WTC11 (cell line): ENCODE measurements at regions not wholly inside any gene's neighbourhood (a gene's known extent, or its start where the extent isn't known, plus 50 kb on each side); places are given as distances from the start of the nearest gene placed in this dataset.

ENCODE experiments used
- ATAC-seq: fragments of 200-7000 bp; cut with Tn5 transposase; 2 replicates; pipeline ENCODE4 v1.10.0; 2021; ENCODE audit warnings: mild to moderate bottlenecking, moderate library complexity
- CTCF ChIA-PET: fragments of 300-600 bp; sonication (Branson Sonifier 250); formaldehyde crosslinking; loops from one replicate; lab custom pipeline; 2021; ENCODE audit warnings: antibody characterized with exemption; lab: Charles Lee
- POLR2A ChIA-PET: fragments of 350-600 bp; sonication (Branson Sonifier 250); formaldehyde crosslinking; loops from one replicate; lab custom pipeline; 2021; ENCODE audit warnings: antibody characterized with exemption; lab: Charles Lee
- DNase-seq: peaks from one replicate; pipeline ENCODE4 v3.0.0; 2021; ENCODE audit warnings: low spot score
- H3K27ac Mint-ChIP-seq: 2 replicates; pipeline ENCODE4 v1.8.0; 2021; ENCODE audit warnings: mixed read lengths
- H3K27me3 Mint-ChIP-seq: 2 replicates; pipeline ENCODE4 v1.8.0; 2021; ENCODE audit warnings: low read depth, mild to moderate bottlenecking, moderate library complexity, mixed read lengths
- H3K36me3 Mint-ChIP-seq: 2 replicates; pipeline ENCODE4 v1.8.0; 2021; ENCODE audit warnings: mixed read lengths
- H3K4me1 Mint-ChIP-seq: 2 replicates; pipeline ENCODE4 v1.8.0; 2022; ENCODE audit warnings: mixed read lengths
- H3K4me3 Mint-ChIP-seq: 2 replicates; pipeline ENCODE4 v1.8.0; 2021; ENCODE audit warnings: mild to moderate bottlenecking, moderate library complexity, mixed read lengths
- H3K9me3 Mint-ChIP-seq: 2 replicates; pipeline ENCODE4 v1.8.0; 2021; ENCODE audit warnings: mixed read lengths
- CREB1 ChIP-seq: sonication (generic); formaldehyde crosslinking; IDR thresholded peaks from 2 replicates; pipeline ENCODE4 v1.8.0; 2023; ENCODE audit warnings: mild to moderate bottlenecking, missing genetic modification reagents
- ELF4 ChIP-seq: sonication (generic); formaldehyde crosslinking; IDR thresholded peaks from 2 replicates; pipeline ENCODE4 v1.8.1; 2022; ENCODE audit warnings: low read depth, mild to moderate bottlenecking, moderate library complexity, missing genetic modification reagents
- ETV6 ChIP-seq: sonication (generic); formaldehyde crosslinking; IDR thresholded peaks from 2 replicates; pipeline ENCODE4 v1.8.1; 2022; ENCODE audit warnings: mild to moderate bottlenecking, missing genetic modification reagents
- FOXP1 ChIP-seq: sonication (generic); formaldehyde crosslinking; IDR thresholded peaks from 2 replicates; pipeline ENCODE4 v1.8.0; 2022; ENCODE audit warnings: missing genetic modification reagents, mild to moderate bottlenecking, moderate library complexity, borderline replicate concordance
- MLX ChIP-seq: sonication (generic); formaldehyde crosslinking; IDR thresholded peaks from 2 replicates; pipeline ENCODE4 v1.8.1; 2023; ENCODE audit warnings: mild to moderate bottlenecking, missing genetic modification reagents, moderate library complexity
- NFYB ChIP-seq: sonication (generic); formaldehyde crosslinking; conservative IDR thresholded peaks from 2 replicates; pipeline ENCODE4 v1.8.0; 2022; ENCODE audit warnings: low read depth, missing genetic modification reagents
- NR1H2 ChIP-seq: sonication (generic); formaldehyde crosslinking; IDR thresholded peaks from 2 replicates; pipeline ENCODE4 v1.9.0; 2021; ENCODE audit warnings: mild to moderate bottlenecking, moderate library complexity, missing genetic modification reagents
- NR2C2 ChIP-seq: sonication (generic); formaldehyde crosslinking; IDR thresholded peaks from 2 replicates; pipeline ENCODE4 v1.8.0; 2022; ENCODE audit warnings: mild to moderate bottlenecking, missing genetic modification reagents
- NR3C1 ChIP-seq: sonication (generic); formaldehyde crosslinking; conservative IDR thresholded peaks from 2 replicates; pipeline ENCODE4 v1.8.1; 2023; ENCODE audit warnings: low read depth, mild to moderate bottlenecking, missing genetic modification reagents
- STAT6 ChIP-seq: sonication (generic); formaldehyde crosslinking; conservative IDR thresholded peaks from 2 replicates; pipeline ENCODE4 v1.8.1; 2023; ENCODE audit warnings: mild to moderate bottlenecking, low read depth, missing genetic modification reagents, moderate library complexity
- TCF7 ChIP-seq: sonication (generic); formaldehyde crosslinking; IDR thresholded peaks from 2 replicates; pipeline ENCODE4 v1.8.0; 2022; ENCODE audit warnings: mild to moderate bottlenecking, low read depth, missing genetic modification reagents, moderate library complexity
- TP53 ChIP-seq: sonication (generic); formaldehyde crosslinking; IDR thresholded peaks from 2 replicates; pipeline ENCODE4 v1.8.1; 2023; ENCODE audit warnings: mild to moderate bottlenecking, missing genetic modification reagents
- ZBTB43 ChIP-seq: sonication (generic); formaldehyde crosslinking; IDR thresholded peaks from 2 replicates; pipeline ENCODE4 v1.8.1; 2023; ENCODE audit warnings: mild to moderate bottlenecking, missing genetic modification reagents
- ZMAT4 ChIP-seq: fragments of 250-450 bp; sonication (Bioruptor Pico); IDR thresholded peaks from 2 replicates; pipeline ENCODE4 v1.9.0; 2021; ENCODE audit warnings: mild to moderate bottlenecking
- ZNF138 ChIP-seq: sonication (generic); formaldehyde crosslinking; conservative IDR thresholded peaks from 2 replicates; pipeline ENCODE4 v1.8.1; 2022; ENCODE audit warnings: mild to moderate bottlenecking, moderate library complexity, missing genetic modification reagents
- ZNF263 ChIP-seq: sonication (generic); formaldehyde crosslinking; IDR thresholded peaks from 2 replicates; pipeline ENCODE4 v1.8.1; 2022; ENCODE audit warnings: low read depth, mild to moderate bottlenecking, moderate library complexity, missing genetic modification reagents
- ZNF396 ChIP-seq: fragments of 250-450 bp; sonication (Bioruptor Pico); IDR thresholded peaks from 2 replicates; pipeline ENCODE4 v1.8.0; 2021; ENCODE audit warnings: mild to moderate bottlenecking, moderate library complexity, borderline replicate concordance
- ZNF416 ChIP-seq: fragments of 250-450 bp; sonication (Bioruptor Pico); IDR thresholded peaks from 2 replicates; pipeline ENCODE4 v1.9.0; 2021; ENCODE audit warnings: mild to moderate bottlenecking, inconsistent platforms
- ZNF423 ChIP-seq: fragments of 250-450 bp; sonication (Bioruptor Pico); IDR thresholded peaks from 2 replicates; pipeline ENCODE4 v2.1.2; 2022; ENCODE audit warnings: mild to moderate bottlenecking, moderate library complexity
- ZNF671 ChIP-seq: fragments of 250-450 bp; sonication (Bioruptor Pico); IDR thresholded peaks from 2 replicates; pipeline ENCODE4 v1.8.0; 2021; ENCODE audit warnings: mild to moderate bottlenecking

GRCh38 chr9:90007516-90008440, 403.0 kb downstream of the GADD45G start:
- no peak for TF ChIP-seq ELF4
- no peak for TF ChIP-seq ZNF671 (CRISPR knock-in tag)
- TF ChIP-seq ZBTB43 (CRISPR knock-in tag), result no peak
- TF ChIP-seq ZNF416 (CRISPR knock-in tag), result no peak
- TF ChIP-seq NR1H2 (CRISPR knock-in tag), result no peak
- TF ChIP-seq NR2C2 (CRISPR knock-in tag), result no peak
- no peak for TF ChIP-seq ZNF423 (CRISPR knock-in tag)
- TF ChIP-seq CREB1, result no peak
- TF ChIP-seq TP53 (CRISPR knock-in tag), result no peak
- no peak for TF ChIP-seq TCF7
- TF ChIP-seq NFYB (CRISPR knock-in tag), result no peak
- no peak for TF ChIP-seq NR3C1 (CRISPR knock-in tag)
- TF ChIP-seq ZNF396, result no peak
- no peak for TF ChIP-seq FOXP1
- TF ChIP-seq ETV6 (CRISPR knock-in tag), result no peak
- TF ChIP-seq ZNF138 (CRISPR knock-in tag), result no peak
- no peak for TF ChIP-seq MLX
- TF ChIP-seq STAT6 (CRISPR knock-in tag), result no peak
- no peak for DNase-seq
- POLR2A ChIA-PET, result no interaction called here
- peaks cover 20% of the 10 kb centered on the region for H3K4me1 Mint-ChIP-seq
- H3K27ac Mint-ChIP-seq, result no peak overlapping the region
- ATAC-seq, result peak; percentile 48; the same call in 1 of the 2 replicates
- no peak overlapping the region for H3K4me3 Mint-ChIP-seq
- no peaks in the 10 kb centered on the region for H3K27me3 Mint-ChIP-seq
- peaks cover 3% of the 10 kb centered on the region; the same call in 1 of the 2 replicates for H3K9me3 Mint-ChIP-seq
- no peaks in the 10 kb centered on the region for H3K36me3 Mint-ChIP-seq
- CTCF ChIA-PET, result interaction anchor here (0.6 to 1.8 kb wide), 2 partner anchors 45 to 405 kb away, joined by 3 to 4 read pairs; no protein-coding TSS in a partner anchor

- ChIA-PET CTCF (no interaction called here), POLR2A (no interaction called here)
- no peaks in the 10 kb centered on the region for H3K36me3 Mint-ChIP-seq
- TF ChIP-seq ZNF263 (CRISPR knock-in tag) (no peak), ZMAT4 (no peak)
- ATAC-seq, result no peak
- no peak for DNase-seq
- H3K27me3 Mint-ChIP-seq, result no peaks in the 10 kb centered on the region
- H3K27ac Mint-ChIP-seq, result no peak overlapping the region
- no peak overlapping the region for H3K4me3 Mint-ChIP-seq
- peaks cover 20% of the 10 kb centered on the region for H3K4me1 Mint-ChIP-seq
- peaks cover 3% of the 10 kb centered on the region; the same call in 1 of the 2 replicates for H3K9me3 Mint-ChIP-seq
Measured at GRCh38 chr9:90009447-90009846, 404.6 kb downstream of the GADD45G start.
